CD14-positive monocyte (primary cell): ENCODE measurements at regions not wholly inside any gene's neighbourhood (a gene's known extent, or its start where the extent isn't known, plus 50 kb on each side); places are given as distances from the start of the nearest gene placed in this dataset.

Experiments
- DNase-seq, 3 donors: peaks; one replicate each; pipeline ENCODE4 v3.0.0-alpha.2; 2011 to 2022
- H2AFZ ChIP-seq: 2 replicates; pipeline ENCODE4 v1.6.0; 2012; ENCODE audit warnings: mild to moderate bottlenecking, low read depth, low read length, inconsistent platforms; ENCODE audit not compliant: insufficient read depth, poor library complexity, severe bottlenecking
- H3K27ac ChIP-seq, 2 donors: 1 replicate in 1 of 2; 2 replicates in 1 of 2; pipeline ENCODE4 v1.5.1; 2012 to 2013; ENCODE audit warnings: low read length in 2 of 2, control low read depth in 1 of 2, inconsistent platforms in 1 of 2, low read depth in 1 of 2, mild to moderate bottlenecking in 1 of 2
- H3K27me3 ChIP-seq, 2 donors: one replicate each; pipeline versions ENCODE4 v1.6.0 to v1.6.1; 2011 to 2013; ENCODE audit warnings: low read length in 2 of 2; ENCODE audit not compliant: control insufficient read depth in 2 of 2, insufficient read depth in 2 of 2
- H3K36me3 ChIP-seq, 2 donors: replicated peaks in 1 of 2; 1 replicate in 1 of 2; 2 replicates in 1 of 2; pipeline versions ENCODE4 v1.5.1 to v1.6.1; 2012 to 2013; ENCODE audit warnings: low read length in 2 of 2, control low read depth in 1 of 2, inconsistent platforms in 1 of 2, mild to moderate bottlenecking in 1 of 2; ENCODE audit not compliant: insufficient read depth in 2 of 2, control insufficient read depth in 1 of 2
- H3K4me1 ChIP-seq, 2 donors: 1 replicate in 1 of 2; 2 replicates in 1 of 2; pipeline versions ENCODE4 v1.5.1 to v1.6.1; 2012 to 2013; ENCODE audit warnings: low read length in 2 of 2, control low read depth in 1 of 2, inconsistent platforms in 1 of 2, mild to moderate bottlenecking in 1 of 2, moderate library complexity in 1 of 2; ENCODE audit not compliant: insufficient read depth in 2 of 2, control insufficient read depth in 1 of 2
- H3K4me2 ChIP-seq: replicated peaks from 2 replicates; pipeline ENCODE3; 2012; ENCODE audit warnings: low read length, moderate library complexity, mild to moderate bottlenecking; ENCODE audit not compliant: poor library complexity, severe bottlenecking; ENCODE audit errors: extremely low read depth
- H3K4me3 ChIP-seq, 3 experiments: fragments of 200-600 bp in 1 of 3; sonication (generic) in 1 of 3; replicated peaks in 1 of 3; 1 replicate in 2 of 3; 2 replicates in 1 of 3; pipeline ENCODE4 v1.5.1; 2011 to 2013; ENCODE audit warnings: low read length in 3 of 3, mild to moderate bottlenecking in 3 of 3, control low read depth in 2 of 3, low read depth in 2 of 3, inconsistent platforms in 1 of 3, moderate library complexity in 1 of 3
- H3K79me2 ChIP-seq: 2 replicates; pipeline ENCODE4 v1.6.0; 2012; ENCODE audit warnings: mild to moderate bottlenecking, control low read depth, inconsistent platforms, low read length, moderate library complexity; ENCODE audit not compliant: insufficient read depth
- H3K9ac ChIP-seq: 2 replicates; pipeline ENCODE4 v1.6.0; 2017; ENCODE audit warnings: low read length, mild to moderate bottlenecking; ENCODE audit not compliant: insufficient read depth, poor library complexity, severe bottlenecking
- H3K9me3 ChIP-seq, 2 donors: replicated peaks in 1 of 2; 1 replicate in 1 of 2; 2 replicates in 1 of 2; pipeline versions ENCODE4 v1.5.1 to v1.6.1; 2012 to 2013; ENCODE audit warnings: low read length in 2 of 2, control low read depth in 1 of 2; ENCODE audit not compliant: control insufficient read depth in 1 of 2, insufficient read depth in 1 of 2
- H4K20me1 ChIP-seq: 2 replicates; pipeline ENCODE4 v1.6.0; 2012; ENCODE audit warnings: mild to moderate bottlenecking, low read length, control low read depth, moderate library complexity; ENCODE audit not compliant: insufficient read depth
- H3K27ac Mint-ChIP-seq, 7 donors: one replicate each; pipeline ENCODE4 v1.8.0; 2020; ENCODE audit warnings: mild to moderate bottlenecking in 7 of 7, mixed read lengths in 7 of 7, moderate library complexity in 6 of 7, inconsistent platforms in 2 of 7
- H3K27me3 Mint-ChIP-seq, 3 donors: one replicate each; pipeline ENCODE4 v1.8.0; 2021 to 2022; ENCODE audit warnings: low read depth in 3 of 3, mild to moderate bottlenecking in 3 of 3, mixed read lengths in 3 of 3, moderate library complexity in 3 of 3, inconsistent platforms in 1 of 3
- H3K36me3 Mint-ChIP-seq, 2 donors: one replicate each; pipeline ENCODE4 v1.8.0; 2020; ENCODE audit warnings: mixed read lengths in 2 of 2, inconsistent platforms in 1 of 2, mild to moderate bottlenecking in 1 of 2
- H3K4me1 Mint-ChIP-seq: one replicate; pipeline ENCODE4 v1.8.0; 2020; ENCODE audit warnings: mild to moderate bottlenecking, mixed read lengths
- H3K4me3 Mint-ChIP-seq, 2 donors: one replicate each; pipeline ENCODE4 v1.8.0; 2020; ENCODE audit warnings: mild to moderate bottlenecking in 2 of 2, mixed read lengths in 2 of 2, moderate library complexity in 1 of 2
- H3K9me3 Mint-ChIP-seq, 7 donors: one replicate each; pipeline ENCODE4 v1.8.0; 2020 to 2022; ENCODE audit warnings: mixed read lengths in 7 of 7, mild to moderate bottlenecking in 6 of 7, moderate library complexity in 6 of 7, inconsistent platforms in 2 of 7
- WGBS: methylation state at CpG from one replicate; pipeline ENCODE4 v1.1.5; 2013; ENCODE audit warnings: missing lambda C conversion rate; ENCODE audit not compliant: insufficient coverage; 5-methylcytosine and 5-hydroxymethylcytosine counted together
- intact Hi-C, 2 donors: fragments of 100-400 bp; cut with micrococcal nuclease; formaldehyde crosslinking; loops; one replicate each; pipeline versions ENCODE4 v1.15.0 to v1.15.1; 2023
- TF ChIP-seq, protein P1 (sequence below): fragments of 200-600 bp; IDR thresholded peaks from one replicate; pipeline ENCODE4 v1.8.0; 2022; ENCODE audit warnings: antibody characterized with exemption, mild to moderate bottlenecking

DNA sequence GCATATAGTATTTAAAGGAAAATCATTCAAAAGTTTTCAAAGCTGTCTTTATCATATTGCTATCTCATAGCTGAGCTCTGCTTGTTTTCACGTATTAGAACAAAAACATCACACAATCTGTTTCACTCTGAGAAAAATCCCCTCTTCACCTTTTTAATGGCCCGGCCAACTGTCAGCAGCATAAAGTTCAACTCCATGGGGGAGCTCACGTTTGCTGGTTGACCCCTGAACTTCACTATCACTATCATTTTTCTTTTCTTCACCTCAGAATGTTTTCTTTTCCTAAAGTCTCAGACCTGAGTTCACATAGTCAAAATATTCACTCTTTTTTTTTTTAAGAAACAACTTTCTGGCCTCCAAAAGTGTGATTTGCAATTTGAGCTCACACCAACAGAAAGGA, 374.4 kb upstream of the MARCKS start:
- Mint-ChIP-seq H3K4me1 (peaks cover 11% of the 10 kb centered on the region), H3K4me3 (no peak overlapping the region), H3K36me3 (no peaks in the 10 kb centered on the region), H3K9me3 (peaks cover 0 to 4% (median 0%) of the 10 kb centered on the region in 7 donors), H3K27me3 (peaks cover 0 to 3% (median 0%) of the 10 kb centered on the region in 3 donors), H3K27ac (no peak overlapping the region)
- H3K79me2 ChIP-seq, result no peaks in the 10 kb centered on the region
- WGBS, result 95% methylated on average over 2 of the region's 3 CpGs
- no peak for DNase-seq
- H3K27ac ChIP-seq, result no peak overlapping the region
- no peaks in the 10 kb centered on the region for H4K20me1 ChIP-seq
- H3K27me3 ChIP-seq, result no peaks in the 10 kb centered on the region
- H3K9ac ChIP-seq, result no peak overlapping the region
- no peaks in the 10 kb centered on the region for H3K9me3 ChIP-seq
- H3K4me2 ChIP-seq, result no peak overlapping the region
- intact Hi-C loops, result loop anchor here in 1 of 2 donors (10.0 kb wide), 1 partner anchor 48 kb away; no protein-coding TSS in a partner anchor
- TF ChIP-seq, protein P1, sequence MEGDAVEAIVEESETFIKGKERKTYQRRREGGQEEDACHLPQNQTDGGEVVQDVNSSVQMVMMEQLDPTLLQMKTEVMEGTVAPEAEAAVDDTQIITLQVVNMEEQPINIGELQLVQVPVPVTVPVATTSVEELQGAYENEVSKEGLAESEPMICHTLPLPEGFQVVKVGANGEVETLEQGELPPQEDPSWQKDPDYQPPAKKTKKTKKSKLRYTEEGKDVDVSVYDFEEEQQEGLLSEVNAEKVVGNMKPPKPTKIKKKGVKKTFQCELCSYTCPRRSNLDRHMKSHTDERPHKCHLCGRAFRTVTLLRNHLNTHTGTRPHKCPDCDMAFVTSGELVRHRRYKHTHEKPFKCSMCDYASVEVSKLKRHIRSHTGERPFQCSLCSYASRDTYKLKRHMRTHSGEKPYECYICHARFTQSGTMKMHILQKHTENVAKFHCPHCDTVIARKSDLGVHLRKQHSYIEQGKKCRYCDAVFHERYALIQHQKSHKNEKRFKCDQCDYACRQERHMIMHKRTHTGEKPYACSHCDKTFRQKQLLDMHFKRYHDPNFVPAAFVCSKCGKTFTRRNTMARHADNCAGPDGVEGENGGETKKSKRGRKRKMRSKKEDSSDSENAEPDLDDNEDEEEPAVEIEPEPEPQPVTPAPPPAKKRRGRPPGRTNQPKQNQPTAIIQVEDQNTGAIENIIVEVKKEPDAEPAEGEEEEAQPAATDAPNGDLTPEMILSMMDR, result no peak
- no peaks in the 10 kb centered on the region for H3K36me3 ChIP-seq
- peaks cover 12 to 19% of the 10 kb centered on the region in 2 donors for H3K4me1 ChIP-seq
- no peak overlapping the region for H2AFZ ChIP-seq
- no peak overlapping the region for H3K4me3 ChIP-seq

DNA sequence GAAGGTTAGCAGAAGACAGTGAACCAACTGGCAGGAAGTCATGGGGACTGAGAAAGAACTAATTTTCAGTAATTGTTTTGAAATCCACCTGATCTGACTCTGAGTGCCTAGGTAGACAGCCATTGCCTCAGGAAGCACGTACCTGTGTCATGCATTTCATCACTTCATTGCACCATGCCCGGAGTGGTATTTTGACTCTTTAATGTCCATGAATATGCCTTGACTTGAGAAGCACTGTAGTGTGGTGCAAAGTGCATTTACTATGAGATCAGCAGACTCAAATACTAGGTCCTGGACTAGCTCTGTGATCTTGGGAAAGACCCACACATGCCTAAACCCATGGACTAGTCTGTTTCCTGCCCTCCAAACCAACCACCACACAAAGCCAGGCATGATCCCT, 370.9 kb upstream of the MARCKS start:
- Mint-ChIP-seq H3K36me3 (no peaks in the 10 kb centered on the region), H3K4me3 (no peak overlapping the region), H3K9me3 (peaks cover 0 to 4% (median 0%) of the 10 kb centered on the region in 7 donors), H3K27ac (peak overlapping the region in 2 of 7 donors; percentile 8 to 42), H3K27me3 (peaks cover 0 to 3% (median 0%) of the 10 kb centered on the region in 3 donors), H3K4me1 (peaks cover 11% of the 10 kb centered on the region)
- Histone ChIP-seq H3K4me3 (no peak overlapping the region), H4K20me1 (no peaks in the 10 kb centered on the region), H3K4me2 (no peak overlapping the region), H3K9me3 (no peaks in the 10 kb centered on the region), H2AFZ (no peak overlapping the region), H3K4me1 (peaks cover 11 to 18% of the 10 kb centered on the region in 2 donors), H3K36me3 (no peaks in the 10 kb centered on the region), H3K27ac (no peak overlapping the region), H3K79me2 (no peaks in the 10 kb centered on the region), H3K27me3 (no peaks in the 10 kb centered on the region), H3K9ac (no peak overlapping the region)
- WGBS, result 8% methylated on average over 2 of the region's 2 CpGs
- TF ChIP-seq, protein P1, result no peak
- intact Hi-C loops, result loop anchor here in 1 of 2 donors (10.0 kb wide), 1 partner anchor 51 kb away; no protein-coding TSS in a partner anchor
- DNase-seq, result peak; percentile 28 to 42 (median 39)
